ENCODE measurements at regions not wholly inside any gene's neighbourhood (a gene's known extent, or its start where the extent isn't known, plus 50 kb on each side); places are given as distances from the start of the nearest gene placed in this dataset.

DNA sequence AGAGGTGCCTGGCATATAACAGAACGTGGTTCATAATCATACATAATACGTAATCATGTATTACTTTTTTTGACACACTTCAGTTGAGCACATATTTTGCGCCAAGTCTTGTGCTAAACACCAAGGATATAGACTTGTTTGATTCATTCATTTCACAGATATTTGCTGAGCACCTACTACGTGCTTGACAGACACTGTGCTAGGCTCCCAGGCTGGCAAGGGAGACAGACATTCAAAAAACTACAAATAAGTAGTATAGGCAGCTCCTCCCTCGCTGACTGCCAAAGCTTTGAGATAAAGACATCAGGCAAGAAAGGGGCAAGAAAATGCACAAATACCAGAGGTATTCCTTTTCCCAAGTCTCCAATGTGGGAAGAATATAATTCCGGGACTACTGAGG, 122.5 kb upstream of the CPEB4 start:
- TF ChIP-seq EP300 (IDR thresholded peaks at IDR 0.05) (no peak), POLR2A (IDR thresholded peaks at IDR 0.05) (no peak), POLR2AphosphoS5 (IDR thresholded peaks at IDR 0.05) (no peak)
- TF ChIP-seq, protein P1, sequence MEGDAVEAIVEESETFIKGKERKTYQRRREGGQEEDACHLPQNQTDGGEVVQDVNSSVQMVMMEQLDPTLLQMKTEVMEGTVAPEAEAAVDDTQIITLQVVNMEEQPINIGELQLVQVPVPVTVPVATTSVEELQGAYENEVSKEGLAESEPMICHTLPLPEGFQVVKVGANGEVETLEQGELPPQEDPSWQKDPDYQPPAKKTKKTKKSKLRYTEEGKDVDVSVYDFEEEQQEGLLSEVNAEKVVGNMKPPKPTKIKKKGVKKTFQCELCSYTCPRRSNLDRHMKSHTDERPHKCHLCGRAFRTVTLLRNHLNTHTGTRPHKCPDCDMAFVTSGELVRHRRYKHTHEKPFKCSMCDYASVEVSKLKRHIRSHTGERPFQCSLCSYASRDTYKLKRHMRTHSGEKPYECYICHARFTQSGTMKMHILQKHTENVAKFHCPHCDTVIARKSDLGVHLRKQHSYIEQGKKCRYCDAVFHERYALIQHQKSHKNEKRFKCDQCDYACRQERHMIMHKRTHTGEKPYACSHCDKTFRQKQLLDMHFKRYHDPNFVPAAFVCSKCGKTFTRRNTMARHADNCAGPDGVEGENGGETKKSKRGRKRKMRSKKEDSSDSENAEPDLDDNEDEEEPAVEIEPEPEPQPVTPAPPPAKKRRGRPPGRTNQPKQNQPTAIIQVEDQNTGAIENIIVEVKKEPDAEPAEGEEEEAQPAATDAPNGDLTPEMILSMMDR (IDR thresholded peaks at IDR 0.05), result no peak

Data from suprapubic skin (tissue), 4 donors.